ENCODE measurements at regions not wholly inside any gene's neighbourhood (a gene's known extent, or its start where the extent isn't known, plus 50 kb on each side); places are given as distances from the start of the nearest gene placed in this dataset.

- TF ChIP-seq, protein P1, sequence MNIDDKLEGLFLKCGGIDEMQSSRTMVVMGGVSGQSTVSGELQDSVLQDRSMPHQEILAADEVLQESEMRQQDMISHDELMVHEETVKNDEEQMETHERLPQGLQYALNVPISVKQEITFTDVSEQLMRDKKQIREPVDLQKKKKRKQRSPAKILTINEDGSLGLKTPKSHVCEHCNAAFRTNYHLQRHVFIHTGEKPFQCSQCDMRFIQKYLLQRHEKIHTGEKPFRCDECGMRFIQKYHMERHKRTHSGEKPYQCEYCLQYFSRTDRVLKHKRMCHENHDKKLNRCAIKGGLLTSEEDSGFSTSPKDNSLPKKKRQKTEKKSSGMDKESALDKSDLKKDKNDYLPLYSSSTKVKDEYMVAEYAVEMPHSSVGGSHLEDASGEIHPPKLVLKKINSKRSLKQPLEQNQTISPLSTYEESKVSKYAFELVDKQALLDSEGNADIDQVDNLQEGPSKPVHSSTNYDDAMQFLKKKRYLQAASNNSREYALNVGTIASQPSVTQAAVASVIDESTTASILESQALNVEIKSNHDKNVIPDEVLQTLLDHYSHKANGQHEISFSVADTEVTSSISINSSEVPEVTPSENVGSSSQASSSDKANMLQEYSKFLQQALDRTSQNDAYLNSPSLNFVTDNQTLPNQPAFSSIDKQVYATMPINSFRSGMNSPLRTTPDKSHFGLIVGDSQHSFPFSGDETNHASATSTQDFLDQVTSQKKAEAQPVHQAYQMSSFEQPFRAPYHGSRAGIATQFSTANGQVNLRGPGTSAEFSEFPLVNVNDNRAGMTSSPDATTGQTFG (tag by site-specific recombination; IDR thresholded peaks at IDR 0.05; ENCODE audit: borderline replicate concordance), result no peak
- TF ChIP-seq OSR2 (tag by site-specific recombination; IDR thresholded peaks at IDR 0.05) (no peak), ZNF16 (tag by site-specific recombination; IDR thresholded peaks at IDR 0.05; ENCODE audit: low read depth) (no peak), ZNF280D (tag by site-specific recombination; IDR thresholded peaks at IDR 0.05) (no peak), KLF9 (tag by site-specific recombination; IDR thresholded peaks at IDR 0.05; ENCODE audit: low read depth) (no peak), ZNF292 (tag by site-specific recombination; IDR thresholded peaks at IDR 0.05; ENCODE audit: borderline replicate concordance, low read depth) (no peak), ZNF792 (tag by site-specific recombination; IDR thresholded peaks at IDR 0.05) (no peak), ZNF670 (tag by site-specific recombination; IDR thresholded peaks at IDR 0.05; ENCODE audit: low read depth) (no peak), ZBTB20 (tag by site-specific recombination; IDR thresholded peaks at IDR 0.05) (no peak)
Observed at GRCh38 chrX:121154858-121155404, 107.5 kb downstream of the GLUD2 start (continued).

DNA sequence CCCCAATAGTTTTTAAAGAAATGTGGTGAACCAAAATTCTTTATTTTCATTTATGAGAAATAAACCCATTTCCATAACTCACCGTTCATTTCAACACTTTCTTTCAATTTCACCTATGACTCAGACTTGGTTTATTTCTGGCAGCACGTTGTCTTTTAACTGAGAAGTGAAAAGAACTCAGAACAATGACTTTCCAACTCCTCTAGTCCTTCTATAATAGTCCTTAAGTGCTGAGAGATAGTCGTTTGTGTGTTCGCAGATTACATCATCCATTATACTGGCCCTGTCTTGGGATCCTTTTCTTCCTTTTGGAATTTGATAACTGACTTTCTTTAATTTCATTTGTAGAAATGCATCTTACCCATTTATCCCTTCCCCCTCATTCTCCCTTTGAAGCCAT, 113.6 kb downstream of the GLUD2 start:
- no peaks in the 10 kb centered on the region for H3K9me3 ChIP-seq (ENCODE audit: control insufficient read depth, insufficient read depth, low read depth, low read length)
- H3K4me1 ChIP-seq (ENCODE audit: control insufficient read depth, insufficient read depth, low read length), result no peaks in the 10 kb centered on the region
- no peak for TF ChIP-seq INSM2 (tag by site-specific recombination; IDR thresholded peaks at IDR 0.05)
- ChIA-PET CTCF (no interaction called here), POLR2A (no interaction called here)
- H3K27ac ChIP-seq (ENCODE audit: extremely low read depth, low read depth, low read length), result no peak overlapping the region
- no peak overlapping the region for H3K4me3 ChIP-seq (ENCODE audit: low read depth, low read length)
- no peaks in the 10 kb centered on the region for H3K36me3 ChIP-seq (ENCODE audit: control insufficient read depth in 2 of 2, insufficient read depth in 1 of 2, low read length in 2 of 2)

GRCh38 chrX:121161501-121161933, 114.1 kb downstream of the GLUD2 start:
- TF ChIP-seq OVOL3 (tag by site-specific recombination; IDR thresholded peaks at IDR 0.05), result no peak
- no peak for TF ChIP-seq FEZF1 (tag by site-specific recombination; IDR thresholded peaks at IDR 0.05)
- no peak for TF ChIP-seq ZXDB (tag by site-specific recombination; IDR thresholded peaks at IDR 0.05)
- TF ChIP-seq ZNF2 (tag by site-specific recombination; IDR thresholded peaks at IDR 0.05), result no peak
- 0 out of 2 replicates have a peak, but pooled peaks have one; percentile 35 for TF ChIP-seq ZFHX2 (tag by site-specific recombination; conservative IDR thresholded peaks at IDR 0.05)
- TF ChIP-seq, protein P2, sequence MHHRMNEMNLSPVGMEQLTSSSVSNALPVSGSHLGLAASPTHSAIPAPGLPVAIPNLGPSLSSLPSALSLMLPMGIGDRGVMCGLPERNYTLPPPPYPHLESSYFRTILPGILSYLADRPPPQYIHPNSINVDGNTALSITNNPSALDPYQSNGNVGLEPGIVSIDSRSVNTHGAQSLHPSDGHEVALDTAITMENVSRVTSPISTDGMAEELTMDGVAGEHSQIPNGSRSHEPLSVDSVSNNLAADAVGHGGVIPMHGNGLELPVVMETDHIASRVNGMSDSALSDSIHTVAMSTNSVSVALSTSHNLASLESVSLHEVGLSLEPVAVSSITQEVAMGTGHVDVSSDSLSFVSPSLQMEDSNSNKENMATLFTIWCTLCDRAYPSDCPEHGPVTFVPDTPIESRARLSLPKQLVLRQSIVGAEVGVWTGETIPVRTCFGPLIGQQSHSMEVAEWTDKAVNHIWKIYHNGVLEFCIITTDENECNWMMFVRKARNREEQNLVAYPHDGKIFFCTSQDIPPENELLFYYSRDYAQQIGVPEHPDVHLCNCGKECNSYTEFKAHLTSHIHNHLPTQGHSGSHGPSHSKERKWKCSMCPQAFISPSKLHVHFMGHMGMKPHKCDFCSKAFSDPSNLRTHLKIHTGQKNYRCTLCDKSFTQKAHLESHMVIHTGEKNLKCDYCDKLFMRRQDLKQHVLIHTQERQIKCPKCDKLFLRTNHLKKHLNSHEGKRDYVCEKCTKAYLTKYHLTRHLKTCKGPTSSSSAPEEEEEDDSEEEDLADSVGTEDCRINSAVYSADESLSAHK (tag by site-specific recombination; IDR thresholded peaks at IDR 0.05), result no peak
- TF ChIP-seq ZIC2 (tag by site-specific recombination; IDR thresholded peaks at IDR 0.05), result no peak
- no peak for TF ChIP-seq ZNF324 (tag by site-specific recombination; IDR thresholded peaks at IDR 0.05)
- TF ChIP-seq ZNF221 (tag by site-specific recombination; IDR thresholded peaks at IDR 0.05; ENCODE audit: borderline replicate concordance), result no peak
- TF ChIP-seq ZNF354C (tag by site-specific recombination; IDR thresholded peaks at IDR 0.05; ENCODE audit: borderline replicate concordance, low read depth), result no peak
- no peak for TF ChIP-seq ZNF248 (tag by site-specific recombination; IDR thresholded peaks at IDR 0.05)
- TF ChIP-seq ZNF521 (tag by site-specific recombination; IDR thresholded peaks at IDR 0.05), result no peak
- TF ChIP-seq GLI4 (tag by site-specific recombination; IDR thresholded peaks at IDR 0.05), result no peak
- peak; percentile 43 for TF ChIP-seq EGR2 (tag by site-specific recombination; IDR thresholded peaks at IDR 0.05; ENCODE audit: low read depth)
- Histone ChIP-seq H3K27ac (ENCODE audit: extremely low read depth, low read depth, low read length) (no peak overlapping the region), H3K4me1 (ENCODE audit: control insufficient read depth, insufficient read depth, low read length) (no peaks in the 10 kb centered on the region), H3K4me3 (ENCODE audit: low read depth, low read length) (no peak overlapping the region), H3K9me3 (ENCODE audit: control insufficient read depth, insufficient read depth, low read depth, low read length) (no peaks in the 10 kb centered on the region), H3K36me3 (ENCODE audit: control insufficient read depth in 2 of 2, insufficient read depth in 1 of 2, low read length in 2 of 2) (no peaks in the 10 kb centered on the region)
- ChIA-PET POLR2A (no interaction called here), CTCF (no interaction called here)
